GM23338 (cell line): ENCODE measurements at regions not wholly inside any gene's neighbourhood (a gene's known extent, or its start where the extent isn't known, plus 50 kb on each side); places are given as distances from the start of the nearest gene placed in this dataset.
"Not testable (repeated sequence)": the region's sequence is repeated elsewhere in the genome, so short reads cannot be mapped to it uniquely, and the experiment has no call there.

Source experiments
- ATAC-seq: fragments of 200-7000 bp; cut with Tn5 transposase; 3 replicates; pipeline ENCODE4 v1.9.1; 2020
- DNase-seq: peaks from one replicate; pipeline ENCODE4 v3.0.0-alpha.2; 2015; ENCODE audit warnings: low spot score
- H2AFZ ChIP-seq: fragments of 200-600 bp; sonication (generic); 2 replicates; pipeline ENCODE4 v1.8.0; 2016; ENCODE audit warnings: antibody characterized with exemption, mild to moderate bottlenecking, moderate library complexity
- H3F3A ChIP-seq: fragments of 200-600 bp; sonication (generic); replicated peaks from 2 replicates; pipeline ENCODE4 v1.8.0; 2017; ENCODE audit warnings: antibody characterized with exemption, mixed run types, low read depth
- H3K27ac ChIP-seq: fragments of 200-600 bp; sonication (generic); 2 replicates; pipeline ENCODE4 v1.6.1; 2016; ENCODE audit warnings: low read depth
- H3K27me3 ChIP-seq: fragments of 200-600 bp; sonication (generic); 2 replicates; pipeline ENCODE4 v1.8.0; 2016; ENCODE audit warnings: mild to moderate bottlenecking, mixed run types, moderate library complexity; ENCODE audit not compliant: insufficient read depth
- H3K36me3 ChIP-seq: fragments of 200-600 bp; sonication (generic); 2 replicates; pipeline ENCODE4 v1.8.0; 2016; ENCODE audit warnings: mild to moderate bottlenecking; ENCODE audit not compliant: insufficient read depth
- H3K4me1 ChIP-seq: fragments of 200-600 bp; sonication (generic); 2 replicates; pipeline ENCODE4 v1.8.0; 2016; ENCODE audit warnings: mild to moderate bottlenecking, moderate library complexity; ENCODE audit not compliant: insufficient read depth
- H3K4me2 ChIP-seq: fragments of 200-600 bp; sonication (generic); 2 replicates; pipeline ENCODE4 v1.7.1; 2017; ENCODE audit warnings: mixed run types
- H3K4me3 ChIP-seq: fragments of 200-600 bp; sonication (generic); 2 replicates; pipeline ENCODE4 v1.6.1; 2016; ENCODE audit warnings: mixed run types
- H3K79me2 ChIP-seq: fragments of 200-600 bp; sonication (generic); replicated peaks from 2 replicates; pipeline ENCODE4 v1.8.0; 2017; ENCODE audit warnings: mild to moderate bottlenecking; ENCODE audit not compliant: insufficient read depth
- H3K9me2 ChIP-seq: fragments of 200-600 bp; sonication (generic); 2 replicates; pipeline ENCODE4 v1.8.0; 2017; ENCODE audit not compliant: insufficient read depth
- H4K20me1 ChIP-seq: fragments of 200-600 bp; sonication (generic); replicated peaks from 2 replicates; pipeline ENCODE4 v1.8.0; 2017; ENCODE audit warnings: mild to moderate bottlenecking; ENCODE audit not compliant: insufficient read depth
- H3K27ac Mint-ChIP-seq: 2 replicates; pipeline ENCODE4 v1.8.0; 2020; ENCODE audit warnings: inconsistent platforms, mild to moderate bottlenecking, moderate library complexity, mixed read lengths
- H3K27me3 Mint-ChIP-seq: 3 replicates; pipeline ENCODE4 v1.8.0; 2022; ENCODE audit warnings: low read depth, mild to moderate bottlenecking, moderate library complexity, mixed read lengths, inconsistent platforms; ENCODE audit not compliant: insufficient read depth, poor library complexity
- H3K36me3 Mint-ChIP-seq: 3 replicates; pipeline ENCODE4 v1.8.0; 2021; ENCODE audit warnings: low read depth, mild to moderate bottlenecking, inconsistent platforms, moderate library complexity, mixed read lengths
- H3K4me1 Mint-ChIP-seq: 3 replicates; pipeline ENCODE4 v1.8.0; 2020; ENCODE audit warnings: mild to moderate bottlenecking, inconsistent platforms, mixed read lengths
- H3K4me3 Mint-ChIP-seq: 3 replicates; pipeline ENCODE4 v1.8.0; 2021; ENCODE audit warnings: moderate library complexity, mild to moderate bottlenecking, inconsistent platforms, mixed read lengths
- H3K9me3 Mint-ChIP-seq: 3 replicates; pipeline ENCODE4 v1.8.0; 2020; ENCODE audit warnings: moderate library complexity, mild to moderate bottlenecking, inconsistent platforms, mixed read lengths
- CREB1 ChIP-seq: fragments of 250-450 bp; sonication (Bioruptor Pico); IDR thresholded peaks from 2 replicates; pipeline ENCODE4 v1.5.0; 2020; ENCODE audit warnings: low read depth, mild to moderate bottlenecking, moderate library complexity
- NANOG ChIP-seq: IDR thresholded peaks from 2 replicates; pipeline ENCODE4 v1.6.1; 2016; ENCODE audit warnings: antibody characterized with exemption, borderline replicate concordance
- POLR2AphosphoS5 ChIP-seq: IDR thresholded peaks from 2 replicates; pipeline ENCODE4 v1.6.1; 2016; ENCODE audit warnings: antibody characterized with exemption, low read depth
- TF ChIP-seq, protein P1 (sequence below): IDR thresholded peaks from 2 replicates; pipeline ENCODE4 v1.6.1; 2016; ENCODE audit warnings: antibody characterized with exemption
- TF ChIP-seq, protein P2 (sequence below), 2 experiments: fragments of 200-600 bp in 1 of 2; sonication (generic) in 1 of 2; conservative IDR thresholded peaks; 2 replicates each; pipeline versions ENCODE4 v1.5.1 to v1.6.1; 2016 to 2017; ENCODE audit warnings: antibody characterized with exemption in 2 of 2, low read depth in 2 of 2, mild to moderate bottlenecking in 2 of 2, moderate library complexity in 1 of 2
- TF ChIP-seq, protein P3 (sequence below): IDR thresholded peaks from one replicate; pipeline ENCODE4 v1.6.1; 2018; ENCODE audit warnings: antibody characterized with exemption; ENCODE audit not compliant: unreplicated experiment
- TF ChIP-seq, protein P4 (sequence below): fragments of 250-450 bp; sonication (Bioruptor Pico); IDR thresholded peaks from 2 replicates; pipeline ENCODE4 v1.5.0; 2020; ENCODE audit warnings: mild to moderate bottlenecking, moderate library complexity

DNA sequence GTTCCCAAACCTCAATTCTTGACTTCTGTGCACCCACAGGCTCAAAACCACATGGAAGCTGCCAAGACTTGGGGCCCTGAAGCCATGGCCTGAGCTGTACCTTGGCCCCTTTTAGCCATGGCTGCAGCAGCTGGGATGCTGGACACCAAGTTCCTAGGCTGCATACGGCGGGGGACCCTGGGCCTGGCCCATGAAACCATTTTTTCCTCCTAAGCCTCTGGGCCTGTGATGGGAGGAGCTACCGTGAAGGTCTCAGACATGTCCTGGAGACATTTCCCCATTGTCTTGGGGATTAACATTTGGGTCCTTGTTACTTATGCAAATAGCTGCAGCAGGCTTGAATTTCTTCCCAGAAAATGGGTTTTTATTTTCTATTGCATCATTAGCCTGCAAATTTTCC is 241.5 kb downstream of the KCNK2 start:
- H3K79me2 ChIP-seq, ATAC-seq, H3F3A ChIP-seq, H3K27ac ChIP-seq, H3K4me1 Mint-ChIP-seq, H3K4me3 ChIP-seq, DNase-seq, H3K9me2 ChIP-seq, H3K36me3 ChIP-seq, H2AFZ ChIP-seq, H3K27ac Mint-ChIP-seq, H3K4me2 ChIP-seq, H3K4me1 ChIP-seq, H3K27me3 Mint-ChIP-seq, H3K27me3 ChIP-seq, H3K4me3 Mint-ChIP-seq, H4K20me1 ChIP-seq: not testable (repeated sequence)
- H3K9me3 Mint-ChIP-seq: peaks cover 39% of the 10 kb centered on the region
- H3K36me3 Mint-ChIP-seq: peaks cover 15% of the 10 kb centered on the region

DNA sequence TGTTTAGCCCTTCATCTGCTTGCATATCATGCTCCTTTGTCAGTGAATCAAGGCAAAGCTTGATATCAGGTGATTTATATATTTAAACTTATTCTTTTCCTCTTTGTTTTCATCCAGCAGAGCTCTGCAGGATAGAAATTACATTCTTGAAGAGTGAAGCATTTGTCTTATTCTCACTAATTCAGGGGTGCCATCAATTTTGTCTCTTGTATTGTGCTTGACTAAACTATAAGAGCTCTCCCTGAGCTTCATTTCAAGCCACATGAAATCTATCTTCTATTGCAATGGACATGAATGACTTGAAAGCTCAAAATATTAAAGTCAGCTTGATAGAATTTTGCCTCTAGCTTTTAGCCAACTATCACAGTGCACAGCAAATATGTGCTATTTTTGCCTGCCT is 236.7 kb upstream of the KCTD3 start:
- Histone ChIP-seq H3K36me3 (no peaks in the 10 kb centered on the region), H3F3A (no peaks in the 10 kb centered on the region), H3K4me3 (no peak overlapping the region), H4K20me1 (no peaks in the 10 kb centered on the region), H3K4me1 (no peaks in the 10 kb centered on the region), H3K27me3 (no peaks in the 10 kb centered on the region), H3K4me2 (no peak overlapping the region), H2AFZ (no peak overlapping the region), H3K79me2 (no peaks in the 10 kb centered on the region), H3K27ac (no peak overlapping the region), H3K9me2 (no peaks in the 10 kb centered on the region)
- no peak for DNase-seq
- no peak overlapping the region for H3K4me3 Mint-ChIP-seq
- no peak overlapping the region for H3K27ac Mint-ChIP-seq
- no peaks in the 10 kb centered on the region for H3K36me3 Mint-ChIP-seq
- H3K27me3 Mint-ChIP-seq: no peaks in the 10 kb centered on the region
- H3K9me3 Mint-ChIP-seq: peaks cover 5% of the 10 kb centered on the region; the same call in 2 of the 3 replicates
- H3K4me1 Mint-ChIP-seq: no peaks in the 10 kb centered on the region
- no peak for TF ChIP-seq NANOG
- TF ChIP-seq, protein P1, sequence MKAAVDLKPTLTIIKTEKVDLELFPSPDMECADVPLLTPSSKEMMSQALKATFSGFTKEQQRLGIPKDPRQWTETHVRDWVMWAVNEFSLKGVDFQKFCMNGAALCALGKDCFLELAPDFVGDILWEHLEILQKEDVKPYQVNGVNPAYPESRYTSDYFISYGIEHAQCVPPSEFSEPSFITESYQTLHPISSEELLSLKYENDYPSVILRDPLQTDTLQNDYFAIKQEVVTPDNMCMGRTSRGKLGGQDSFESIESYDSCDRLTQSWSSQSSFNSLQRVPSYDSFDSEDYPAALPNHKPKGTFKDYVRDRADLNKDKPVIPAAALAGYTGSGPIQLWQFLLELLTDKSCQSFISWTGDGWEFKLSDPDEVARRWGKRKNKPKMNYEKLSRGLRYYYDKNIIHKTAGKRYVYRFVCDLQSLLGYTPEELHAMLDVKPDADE: no peak
- TF ChIP-seq, protein P2, sequence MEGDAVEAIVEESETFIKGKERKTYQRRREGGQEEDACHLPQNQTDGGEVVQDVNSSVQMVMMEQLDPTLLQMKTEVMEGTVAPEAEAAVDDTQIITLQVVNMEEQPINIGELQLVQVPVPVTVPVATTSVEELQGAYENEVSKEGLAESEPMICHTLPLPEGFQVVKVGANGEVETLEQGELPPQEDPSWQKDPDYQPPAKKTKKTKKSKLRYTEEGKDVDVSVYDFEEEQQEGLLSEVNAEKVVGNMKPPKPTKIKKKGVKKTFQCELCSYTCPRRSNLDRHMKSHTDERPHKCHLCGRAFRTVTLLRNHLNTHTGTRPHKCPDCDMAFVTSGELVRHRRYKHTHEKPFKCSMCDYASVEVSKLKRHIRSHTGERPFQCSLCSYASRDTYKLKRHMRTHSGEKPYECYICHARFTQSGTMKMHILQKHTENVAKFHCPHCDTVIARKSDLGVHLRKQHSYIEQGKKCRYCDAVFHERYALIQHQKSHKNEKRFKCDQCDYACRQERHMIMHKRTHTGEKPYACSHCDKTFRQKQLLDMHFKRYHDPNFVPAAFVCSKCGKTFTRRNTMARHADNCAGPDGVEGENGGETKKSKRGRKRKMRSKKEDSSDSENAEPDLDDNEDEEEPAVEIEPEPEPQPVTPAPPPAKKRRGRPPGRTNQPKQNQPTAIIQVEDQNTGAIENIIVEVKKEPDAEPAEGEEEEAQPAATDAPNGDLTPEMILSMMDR (conservative IDR thresholded peaks at IDR 0.05; ENCODE audit: low read depth in 2 of 2): no peak
- no peak for TF ChIP-seq POLR2AphosphoS5
- TF ChIP-seq CREB1 (CRISPR knock-in tag): no peak
- TF ChIP-seq, protein P3, sequence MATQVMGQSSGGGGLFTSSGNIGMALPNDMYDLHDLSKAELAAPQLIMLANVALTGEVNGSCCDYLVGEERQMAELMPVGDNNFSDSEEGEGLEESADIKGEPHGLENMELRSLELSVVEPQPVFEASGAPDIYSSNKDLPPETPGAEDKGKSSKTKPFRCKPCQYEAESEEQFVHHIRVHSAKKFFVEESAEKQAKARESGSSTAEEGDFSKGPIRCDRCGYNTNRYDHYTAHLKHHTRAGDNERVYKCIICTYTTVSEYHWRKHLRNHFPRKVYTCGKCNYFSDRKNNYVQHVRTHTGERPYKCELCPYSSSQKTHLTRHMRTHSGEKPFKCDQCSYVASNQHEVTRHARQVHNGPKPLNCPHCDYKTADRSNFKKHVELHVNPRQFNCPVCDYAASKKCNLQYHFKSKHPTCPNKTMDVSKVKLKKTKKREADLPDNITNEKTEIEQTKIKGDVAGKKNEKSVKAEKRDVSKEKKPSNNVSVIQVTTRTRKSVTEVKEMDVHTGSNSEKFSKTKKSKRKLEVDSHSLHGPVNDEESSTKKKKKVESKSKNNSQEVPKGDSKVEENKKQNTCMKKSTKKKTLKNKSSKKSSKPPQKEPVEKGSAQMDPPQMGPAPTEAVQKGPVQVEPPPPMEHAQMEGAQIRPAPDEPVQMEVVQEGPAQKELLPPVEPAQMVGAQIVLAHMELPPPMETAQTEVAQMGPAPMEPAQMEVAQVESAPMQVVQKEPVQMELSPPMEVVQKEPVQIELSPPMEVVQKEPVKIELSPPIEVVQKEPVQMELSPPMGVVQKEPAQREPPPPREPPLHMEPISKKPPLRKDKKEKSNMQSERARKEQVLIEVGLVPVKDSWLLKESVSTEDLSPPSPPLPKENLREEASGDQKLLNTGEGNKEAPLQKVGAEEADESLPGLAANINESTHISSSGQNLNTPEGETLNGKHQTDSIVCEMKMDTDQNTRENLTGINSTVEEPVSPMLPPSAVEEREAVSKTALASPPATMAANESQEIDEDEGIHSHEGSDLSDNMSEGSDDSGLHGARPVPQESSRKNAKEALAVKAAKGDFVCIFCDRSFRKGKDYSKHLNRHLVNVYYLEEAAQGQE: no peak
- TF ChIP-seq, protein P4, sequence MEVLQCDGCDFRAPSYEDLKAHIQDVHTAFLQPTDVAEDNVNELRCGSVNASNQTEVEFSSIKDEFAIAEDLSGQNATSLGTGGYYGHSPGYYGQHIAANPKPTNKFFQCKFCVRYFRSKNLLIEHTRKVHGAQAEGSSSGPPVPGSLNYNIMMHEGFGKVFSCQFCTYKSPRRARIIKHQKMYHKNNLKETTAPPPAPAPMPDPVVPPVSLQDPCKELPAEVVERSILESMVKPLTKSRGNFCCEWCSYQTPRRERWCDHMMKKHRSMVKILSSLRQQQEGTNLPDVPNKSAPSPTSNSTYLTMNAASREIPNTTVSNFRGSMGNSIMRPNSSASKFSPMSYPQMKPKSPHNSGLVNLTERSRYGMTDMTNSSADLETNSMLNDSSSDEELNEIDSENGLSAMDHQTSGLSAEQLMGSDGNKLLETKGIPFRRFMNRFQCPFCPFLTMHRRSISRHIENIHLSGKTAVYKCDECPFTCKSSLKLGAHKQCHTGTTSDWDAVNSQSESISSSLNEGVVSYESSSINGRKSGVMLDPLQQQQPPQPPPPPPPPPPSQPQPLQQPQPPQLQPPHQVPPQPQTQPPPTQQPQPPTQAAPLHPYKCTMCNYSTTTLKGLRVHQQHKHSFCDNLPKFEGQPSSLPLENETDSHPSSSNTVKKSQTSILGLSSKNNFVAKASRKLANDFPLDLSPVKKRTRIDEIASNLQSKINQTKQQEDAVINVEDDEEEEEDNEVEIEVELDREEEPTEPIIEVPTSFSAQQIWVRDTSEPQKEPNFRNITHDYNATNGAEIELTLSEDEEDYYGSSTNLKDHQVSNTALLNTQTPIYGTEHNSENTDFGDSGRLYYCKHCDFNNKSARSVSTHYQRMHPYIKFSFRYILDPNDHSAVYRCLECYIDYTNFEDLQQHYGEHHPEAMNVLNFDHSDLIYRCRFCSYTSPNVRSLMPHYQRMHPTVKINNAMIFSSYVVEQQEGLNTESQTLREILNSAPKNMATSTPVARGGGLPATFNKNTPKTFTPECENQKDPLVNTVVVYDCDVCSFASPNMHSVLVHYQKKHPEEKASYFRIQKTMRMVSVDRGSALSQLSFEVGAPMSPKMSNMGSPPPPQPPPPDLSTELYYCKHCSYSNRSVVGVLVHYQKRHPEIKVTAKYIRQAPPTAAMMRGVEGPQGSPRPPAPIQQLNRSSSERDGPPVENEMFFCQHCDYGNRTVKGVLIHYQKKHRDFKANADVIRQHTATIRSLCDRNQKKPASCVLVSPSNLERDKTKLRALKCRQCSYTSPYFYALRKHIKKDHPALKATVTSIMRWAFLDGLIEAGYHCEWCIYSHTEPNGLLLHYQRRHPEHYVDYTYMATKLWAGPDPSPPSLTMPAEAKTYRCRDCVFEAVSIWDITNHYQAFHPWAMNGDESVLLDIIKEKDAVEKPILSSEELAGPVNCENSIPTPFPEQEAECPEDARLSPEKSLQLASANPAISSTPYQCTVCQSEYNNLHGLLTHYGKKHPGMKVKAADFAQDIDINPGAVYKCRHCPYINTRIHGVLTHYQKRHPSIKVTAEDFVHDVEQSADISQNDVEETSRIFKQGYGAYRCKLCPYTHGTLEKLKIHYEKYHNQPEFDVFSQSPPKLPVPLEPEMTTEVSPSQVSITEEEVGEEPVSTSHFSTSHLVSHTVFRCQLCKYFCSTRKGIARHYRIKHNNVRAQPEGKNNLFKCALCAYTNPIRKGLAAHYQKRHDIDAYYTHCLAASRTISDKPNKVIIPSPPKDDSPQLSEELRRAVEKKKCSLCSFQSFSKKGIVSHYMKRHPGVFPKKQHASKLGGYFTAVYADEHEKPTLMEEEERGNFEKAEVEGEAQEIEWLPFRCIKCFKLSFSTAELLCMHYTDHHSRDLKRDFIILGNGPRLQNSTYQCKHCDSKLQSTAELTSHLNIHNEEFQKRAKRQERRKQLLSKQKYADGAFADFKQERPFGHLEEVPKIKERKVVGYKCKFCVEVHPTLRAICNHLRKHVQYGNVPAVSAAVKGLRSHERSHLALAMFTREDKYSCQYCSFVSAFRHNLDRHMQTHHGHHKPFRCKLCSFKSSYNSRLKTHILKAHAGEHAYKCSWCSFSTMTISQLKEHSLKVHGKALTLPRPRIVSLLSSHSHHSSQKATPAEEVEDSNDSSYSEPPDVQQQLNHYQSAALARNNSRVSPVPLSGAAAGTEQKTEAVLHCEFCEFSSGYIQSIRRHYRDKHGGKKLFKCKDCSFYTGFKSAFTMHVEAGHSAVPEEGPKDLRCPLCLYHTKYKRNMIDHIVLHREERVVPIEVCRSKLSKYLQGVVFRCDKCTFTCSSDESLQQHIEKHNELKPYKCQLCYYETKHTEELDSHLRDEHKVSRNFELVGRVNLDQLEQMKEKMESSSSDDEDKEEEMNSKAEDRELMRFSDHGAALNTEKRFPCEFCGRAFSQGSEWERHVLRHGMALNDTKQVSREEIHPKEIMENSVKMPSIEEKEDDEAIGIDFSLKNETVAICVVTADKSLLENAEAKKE (CRISPR knock-in tag): no peak
- ATAC-seq: no peak
